ENCODE measurements at regions not wholly inside any gene's neighbourhood (a gene's known extent, or its start where the extent isn't known, plus 50 kb on each side); places are given as distances from the start of the nearest gene placed in this dataset.

- no peak for TF ChIP-seq CTCF (IDR thresholded peaks at IDR 0.05)
- no peak for TF ChIP-seq POLR2A (IDR thresholded peaks at IDR 0.05)
Observed at GRCh38 chr21:35197191-35197590, 148.1 kb upstream of the RUNX1 start.
